MG63 (cell line): ENCODE measurements at regions not wholly inside any gene's neighbourhood (a gene's known extent, or its start where the extent isn't known, plus 50 kb on each side); places are given as distances from the start of the nearest gene placed in this dataset.

Experiments used
- DNase-seq: peaks from one replicate; pipeline ENCODE4 v3.0.0-alpha.2; 2020
- H3K27me3 ChIP-seq: fragments of 250-450 bp; sonication (Bioruptor Pico); 2 replicates; pipeline ENCODE4 v1.5.1; 2020; ENCODE audit warnings: mild to moderate bottlenecking, moderate library complexity
- H3K36me3 ChIP-seq: fragments of 250-450 bp; sonication (Bioruptor Pico); 2 replicates; pipeline ENCODE4 v1.5.1; 2020; ENCODE audit warnings: mild to moderate bottlenecking, moderate library complexity
- H3K4me3 ChIP-seq: fragments of 250-450 bp; sonication (Bioruptor Pico); 2 replicates; pipeline ENCODE4 v1.5.1; 2020; ENCODE audit warnings: mild to moderate bottlenecking, moderate library complexity
- H3K9me3 ChIP-seq: fragments of 250-450 bp; sonication (Bioruptor Pico); 2 replicates; pipeline ENCODE4 v1.5.1; 2020; ENCODE audit warnings: mild to moderate bottlenecking, moderate library complexity

DNA sequence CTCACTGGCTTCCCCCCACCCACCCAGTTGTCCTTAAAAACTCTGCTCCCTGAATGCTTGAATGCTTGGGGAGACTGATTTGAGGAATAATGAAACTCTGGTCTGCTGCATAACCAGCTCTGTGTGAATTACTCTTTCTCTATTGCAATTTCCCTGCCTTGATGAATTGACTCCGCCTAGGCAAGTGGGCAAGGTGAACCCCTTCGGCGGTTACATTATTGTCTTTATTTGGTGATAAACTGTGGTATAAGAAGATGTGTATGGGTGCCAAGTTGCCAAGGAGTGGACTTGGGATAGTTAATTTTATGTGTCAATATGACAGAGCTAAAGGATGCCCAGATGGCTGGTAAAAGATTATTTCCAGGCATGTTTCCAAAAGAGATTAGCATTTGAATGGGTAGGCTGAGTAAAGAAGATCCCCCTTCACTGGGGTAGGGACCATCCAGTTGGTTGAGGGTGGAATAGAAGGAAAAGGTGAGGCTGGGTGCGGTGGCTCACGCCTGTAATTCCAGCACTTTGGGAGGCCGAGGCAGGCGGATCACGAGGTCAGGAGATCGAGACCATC, 98.5 kb upstream of the HAAO start:
- H3K27me3 ChIP-seq, result no peaks in the 10 kb centered on the region
- no peaks in the 10 kb centered on the region for H3K36me3 ChIP-seq
- 0 out of 2 replicates have a peak, but pooled peaks cover 6% of the 10 kb centered on the region for H3K9me3 ChIP-seq
- DNase-seq, result no peak
- H3K4me3 ChIP-seq, result no peak overlapping the region

DNA sequence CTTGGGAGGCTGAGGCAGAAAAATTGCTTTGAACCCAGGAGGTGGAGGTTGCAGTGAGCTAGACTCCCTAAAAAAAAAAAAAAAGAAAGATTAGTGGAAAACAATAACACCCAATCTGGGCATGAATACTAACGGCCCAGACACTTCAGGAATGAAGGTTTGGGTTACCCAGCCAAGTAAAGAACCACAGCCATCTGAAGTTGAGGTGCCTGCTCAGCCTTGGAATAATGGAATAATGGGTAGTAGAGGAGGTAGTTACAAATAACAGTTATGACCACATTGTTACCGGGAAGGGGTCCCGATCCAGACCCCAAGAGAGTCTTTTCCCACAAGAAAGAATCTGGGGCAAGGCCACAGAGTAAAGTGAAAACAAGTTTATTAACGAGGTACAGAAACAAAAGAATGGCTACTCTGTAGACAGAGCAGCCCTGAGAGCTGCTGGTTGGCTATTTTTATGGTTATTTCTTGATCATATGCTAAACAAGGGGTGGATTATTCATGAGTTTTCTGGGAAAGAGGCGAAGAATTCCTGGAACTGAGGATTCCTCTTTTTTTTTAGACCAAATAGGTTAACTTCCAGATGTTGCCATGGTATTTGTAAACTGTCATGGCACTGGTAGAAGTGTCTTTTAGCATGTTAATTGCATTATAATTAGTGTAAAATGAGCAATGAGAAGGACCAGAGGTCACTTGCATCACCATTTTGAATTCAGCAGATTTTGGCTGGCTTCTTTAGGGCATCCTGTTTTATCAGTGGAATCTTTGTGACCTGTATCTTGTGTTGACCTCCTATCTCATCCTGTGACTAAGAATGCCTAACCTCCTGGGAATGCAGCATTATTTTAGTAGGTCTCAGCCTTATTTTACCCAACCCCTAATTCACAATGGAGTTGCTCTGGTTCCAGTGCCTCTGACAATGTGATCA, 96.2 kb upstream of the HAAO start:
- no peaks in the 10 kb centered on the region for H3K36me3 ChIP-seq
- DNase-seq, result no peak
- no peak overlapping the region for H3K4me3 ChIP-seq
- H3K9me3 ChIP-seq, result 0 out of 2 replicates have a peak, but pooled peaks cover 6% of the 10 kb centered on the region
- no peaks in the 10 kb centered on the region for H3K27me3 ChIP-seq

DNA sequence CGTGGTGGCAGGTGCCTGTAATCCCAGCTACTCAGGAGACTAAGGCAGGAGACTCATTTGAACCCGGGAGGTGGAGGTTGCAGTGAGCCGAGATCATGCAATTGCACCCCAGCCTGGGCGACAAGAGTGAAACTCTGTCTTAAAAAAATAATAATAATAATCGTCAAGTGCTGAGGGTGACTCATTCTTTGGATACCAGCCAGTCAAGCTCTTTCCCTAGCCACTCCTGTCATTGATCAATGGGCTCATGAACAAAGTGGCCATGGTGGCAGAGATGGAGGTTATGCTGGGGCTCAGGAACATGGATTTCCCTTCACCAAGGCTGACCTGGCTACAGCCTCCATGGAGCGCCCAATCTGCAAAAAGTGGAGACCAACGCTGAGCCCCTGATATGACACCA, 94.5 kb upstream of the HAAO start:
- Histone ChIP-seq H3K36me3 (no peaks in the 10 kb centered on the region), H3K9me3 (0 out of 2 replicates have a peak, but pooled peaks cover 6% of the 10 kb centered on the region), H3K4me3 (no peak overlapping the region), H3K27me3 (no peaks in the 10 kb centered on the region)
- DNase-seq, result no peak

DNA sequence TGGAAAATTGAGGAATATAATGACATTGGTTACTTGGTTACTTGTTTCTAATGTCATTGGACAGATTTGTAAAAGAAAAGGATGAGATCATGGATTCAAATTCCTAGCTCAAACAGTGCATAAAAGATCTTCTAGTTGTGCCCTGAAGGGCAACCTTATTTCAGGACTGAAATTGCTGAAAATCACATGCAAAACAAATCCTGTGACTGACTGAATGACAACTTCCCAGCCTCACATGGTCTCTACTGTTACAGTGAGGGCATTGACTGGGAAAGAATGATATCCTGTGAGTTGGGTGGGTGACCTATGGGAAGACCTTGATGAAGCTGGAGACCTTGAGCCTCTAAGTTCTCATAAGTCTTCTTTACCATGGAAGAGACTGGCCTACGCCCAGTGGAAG, 90.4 kb upstream of the HAAO start:
- no peaks in the 10 kb centered on the region for H3K36me3 ChIP-seq
- H3K4me3 ChIP-seq, result no peak overlapping the region
- no peak for DNase-seq
- no peaks in the 10 kb centered on the region for H3K9me3 ChIP-seq
- no peaks in the 10 kb centered on the region for H3K27me3 ChIP-seq

DNA sequence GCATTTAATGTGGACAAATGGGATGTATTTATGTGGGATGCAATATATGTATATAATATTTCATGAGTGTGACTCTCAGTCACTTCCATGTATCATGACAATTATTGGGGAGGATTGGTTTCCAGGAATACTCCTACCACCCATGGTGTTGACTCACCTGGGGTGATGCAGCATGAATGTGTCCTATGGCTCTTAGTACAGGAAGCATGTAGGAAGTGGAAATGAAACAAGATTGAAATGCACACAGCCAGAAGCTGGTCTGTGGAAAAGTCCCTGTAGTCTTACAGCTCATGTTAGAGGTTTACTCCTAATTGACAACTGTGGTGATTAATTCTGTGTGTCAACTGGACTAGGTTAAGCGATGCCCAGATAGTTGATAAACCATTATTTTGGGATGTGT, 89.3 kb upstream of the HAAO start:
- Histone ChIP-seq H3K9me3 (no peaks in the 10 kb centered on the region), H3K4me3 (no peak overlapping the region), H3K27me3 (no peaks in the 10 kb centered on the region), H3K36me3 (no peaks in the 10 kb centered on the region)
- DNase-seq, result no peak

DNA sequence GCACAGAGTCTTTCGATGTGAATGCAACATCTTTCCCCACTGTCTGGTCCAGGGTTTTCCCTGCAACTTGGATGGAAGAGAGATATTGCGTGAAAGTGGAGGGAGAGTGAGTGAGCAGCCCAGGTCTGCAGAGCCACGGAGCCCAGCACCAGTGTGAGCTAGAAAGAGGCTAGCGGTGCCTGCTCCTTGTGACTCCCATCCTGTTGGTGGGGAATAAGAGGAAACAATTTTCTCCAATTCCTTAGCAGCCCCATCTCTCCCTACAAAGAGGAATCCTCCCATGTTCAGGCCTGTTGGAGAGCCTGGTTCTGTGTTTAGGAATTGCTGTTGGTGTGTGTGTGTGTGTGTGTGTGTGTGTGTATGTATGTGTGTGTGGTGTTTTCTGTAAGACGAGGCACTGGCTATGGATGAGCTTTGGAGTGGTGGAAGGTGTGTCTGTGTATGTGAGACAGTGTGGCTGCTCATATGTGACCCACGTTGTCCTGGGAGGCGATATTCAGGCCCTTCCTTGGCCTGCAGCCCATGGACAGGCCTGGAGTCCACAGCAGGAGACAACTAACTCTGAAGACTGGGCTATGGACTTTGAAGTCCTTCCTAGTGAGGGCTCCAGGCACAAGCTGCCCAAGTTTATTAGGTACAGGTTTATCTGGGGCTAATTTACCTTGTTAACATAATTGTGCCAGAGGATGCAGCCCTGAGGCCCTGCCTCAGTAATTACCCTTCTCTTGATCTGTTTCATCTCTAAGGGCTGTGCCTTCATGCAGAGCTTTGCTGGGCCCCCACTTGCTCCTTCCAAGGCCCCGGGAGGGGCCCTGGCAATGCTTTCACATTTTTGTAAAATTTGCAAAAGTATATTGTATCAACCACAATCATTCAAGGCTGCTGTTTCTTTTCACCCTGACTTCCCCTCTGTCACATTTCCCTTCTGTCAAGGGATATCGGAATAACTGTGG, 88.6 kb upstream of the HAAO start:
- no peaks in the 10 kb centered on the region for H3K36me3 ChIP-seq
- H3K27me3 ChIP-seq, result no peaks in the 10 kb centered on the region
- no peak overlapping the region for H3K4me3 ChIP-seq
- DNase-seq, result no peak
- no peaks in the 10 kb centered on the region for H3K9me3 ChIP-seq

DNA sequence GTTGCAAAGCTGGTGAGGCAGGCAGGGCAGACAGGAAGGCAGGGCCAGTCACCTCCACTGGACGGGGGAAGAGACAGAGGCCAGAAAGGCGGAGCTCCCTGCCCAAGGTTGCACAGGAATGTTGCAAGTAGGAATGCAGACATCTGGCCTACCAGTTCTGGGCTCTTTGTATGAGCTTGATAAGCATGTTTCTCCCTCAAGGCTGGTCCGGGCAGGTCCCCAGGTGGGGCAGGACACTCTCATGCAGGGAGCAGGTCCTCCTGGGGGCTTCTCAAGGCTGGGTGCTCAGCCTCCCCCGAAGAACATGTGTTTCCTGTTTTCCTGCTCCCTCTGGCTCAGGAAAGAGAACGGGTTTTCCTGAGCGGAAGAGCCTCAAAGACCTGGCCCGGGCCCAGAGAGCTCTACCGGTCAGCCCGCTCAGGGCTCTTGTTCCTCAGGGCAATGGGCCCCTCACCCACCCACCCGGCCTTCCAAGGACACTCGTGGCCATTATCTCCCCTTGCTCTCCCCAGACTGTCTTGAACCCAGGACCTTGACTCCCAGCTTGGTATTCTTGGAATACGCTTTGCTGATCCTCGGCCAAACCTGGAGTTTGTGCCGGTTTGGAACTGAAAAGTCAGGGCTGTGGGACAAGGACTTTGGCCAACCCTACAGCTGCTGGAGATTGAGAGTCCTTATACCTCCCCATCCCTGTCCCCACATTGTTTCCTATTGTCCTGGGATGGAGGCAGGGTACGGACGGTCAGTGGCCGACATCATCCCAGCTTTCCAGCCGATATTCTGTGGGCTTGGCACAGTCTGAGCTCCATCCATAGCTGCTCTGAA, 87.7 kb upstream of the HAAO start:
- no peak for DNase-seq
- Histone ChIP-seq H3K4me3 (no peak overlapping the region), H3K36me3 (no peaks in the 10 kb centered on the region), H3K27me3 (no peaks in the 10 kb centered on the region), H3K9me3 (no peaks in the 10 kb centered on the region)

DNA sequence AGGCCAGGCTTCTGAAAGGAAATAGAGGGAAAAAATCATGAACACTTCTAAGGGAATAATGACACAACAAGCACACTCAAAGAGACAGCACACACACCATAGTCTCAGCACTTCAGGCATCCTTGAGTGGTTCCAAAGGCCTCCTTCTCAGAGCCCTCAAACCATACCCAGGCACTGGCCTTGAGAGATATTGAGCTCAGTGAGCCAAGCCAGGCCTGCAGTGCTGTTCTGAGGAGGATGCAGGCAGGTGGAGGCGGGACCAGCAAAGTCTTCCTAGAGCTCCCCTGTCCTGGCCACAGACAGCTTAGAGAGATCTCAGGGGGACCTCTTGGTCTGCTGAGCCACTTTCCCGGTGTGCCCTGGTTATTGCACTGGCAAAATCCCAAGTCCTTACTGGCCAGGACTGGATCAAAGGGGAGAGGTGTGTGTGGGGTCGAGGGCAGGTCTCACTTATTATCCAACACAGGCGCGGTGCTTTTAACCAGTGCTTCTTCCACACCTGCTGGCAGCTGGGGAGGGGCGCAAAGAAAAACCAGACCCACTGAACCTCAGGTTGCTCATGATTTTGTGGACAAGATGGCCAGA, 86.8 kb upstream of the HAAO start:
- Histone ChIP-seq H3K9me3 (no peaks in the 10 kb centered on the region), H3K4me3 (no peak overlapping the region), H3K36me3 (no peaks in the 10 kb centered on the region), H3K27me3 (no peaks in the 10 kb centered on the region)
- DNase-seq, result no peak

DNA sequence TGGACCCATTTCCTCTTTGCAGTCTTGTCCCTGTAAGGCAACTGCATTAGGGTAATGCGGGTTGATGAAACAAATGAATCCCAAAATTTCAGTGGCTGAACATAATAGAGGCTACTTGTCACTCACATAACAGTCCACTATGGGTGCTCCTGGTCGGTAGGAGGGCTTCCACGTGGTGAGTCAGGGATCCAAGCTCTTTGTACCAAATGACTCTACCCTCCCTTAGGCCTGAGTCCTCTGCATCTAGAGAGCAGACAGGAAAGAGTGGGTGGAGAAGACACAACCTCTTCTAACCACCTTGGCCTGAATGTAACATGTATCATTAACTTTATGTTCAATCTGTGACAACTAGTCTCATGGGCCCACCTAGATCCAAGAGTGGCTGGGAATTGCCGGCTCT, 86.2 kb upstream of the HAAO start:
- Histone ChIP-seq H3K36me3 (no peaks in the 10 kb centered on the region), H3K9me3 (no peaks in the 10 kb centered on the region), H3K4me3 (no peak overlapping the region), H3K27me3 (no peaks in the 10 kb centered on the region)
- no peak for DNase-seq

DNA sequence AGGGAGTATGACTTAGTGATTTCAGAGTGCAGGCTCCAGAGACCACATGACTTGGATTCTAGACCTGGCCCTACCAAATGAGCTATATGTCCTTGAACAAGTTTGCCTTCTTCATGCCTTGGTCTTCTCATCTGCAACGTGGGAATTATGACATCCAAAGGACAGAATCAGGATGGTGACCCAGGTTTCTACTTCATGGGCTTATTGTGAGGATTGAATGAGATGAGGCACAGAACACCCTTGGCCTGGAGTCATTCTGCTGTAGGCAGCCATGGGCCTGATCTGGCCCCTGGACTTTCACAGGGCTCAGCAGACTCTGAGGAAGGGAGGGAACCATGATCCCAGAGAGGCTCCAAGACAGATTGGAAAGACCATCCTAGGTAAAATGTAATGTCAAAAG, 85.6 kb upstream of the HAAO start:
- no peak for DNase-seq
- no peaks in the 10 kb centered on the region for H3K27me3 ChIP-seq
- H3K4me3 ChIP-seq, result no peak overlapping the region
- no peaks in the 10 kb centered on the region for H3K36me3 ChIP-seq
- H3K9me3 ChIP-seq, result no peaks in the 10 kb centered on the region

DNA sequence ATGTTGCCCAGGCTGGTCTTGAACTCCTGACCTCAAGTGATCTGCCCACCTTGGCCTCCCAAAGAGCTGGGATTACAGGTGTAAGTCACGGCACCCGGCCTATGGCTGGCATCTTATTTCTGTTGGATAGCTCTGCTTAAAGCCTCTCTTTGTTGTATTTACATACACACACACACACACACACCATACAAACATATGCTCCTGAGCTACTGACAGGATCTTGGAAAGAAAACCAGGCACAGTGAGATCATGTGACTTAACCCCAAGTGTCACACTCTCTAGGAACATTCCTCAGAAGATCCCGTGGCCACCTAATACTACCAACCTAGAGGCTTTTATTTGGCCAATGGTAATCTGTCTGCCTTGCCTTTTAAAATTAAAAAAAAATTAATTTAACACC, 85.1 kb upstream of the HAAO start:
- Histone ChIP-seq H3K9me3 (no peaks in the 10 kb centered on the region), H3K27me3 (no peaks in the 10 kb centered on the region), H3K36me3 (no peaks in the 10 kb centered on the region), H3K4me3 (no peak overlapping the region)
- DNase-seq, result no peak

DNA sequence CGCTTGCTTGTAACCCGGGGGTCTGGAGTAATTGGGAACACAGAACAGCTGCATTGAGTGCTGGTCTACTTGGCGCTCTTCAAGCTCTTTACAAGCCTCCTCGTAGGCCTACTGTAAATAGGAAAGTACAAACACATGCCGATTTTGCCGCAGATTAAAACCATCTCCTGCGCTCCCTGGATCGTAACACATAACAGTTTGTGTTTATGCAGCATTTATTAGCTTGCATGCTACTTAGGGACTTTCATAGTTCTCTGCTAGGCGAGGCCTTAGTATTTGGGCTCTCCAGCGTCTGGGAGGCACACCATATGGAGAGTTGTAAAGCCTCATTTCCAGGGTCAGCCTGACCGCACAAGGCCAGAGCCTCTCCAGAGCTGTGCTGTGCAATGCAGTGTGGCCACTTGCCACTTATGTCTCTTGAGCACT, 84.0 kb upstream of the HAAO start:
- DNase-seq, result no peak
- Histone ChIP-seq H3K27me3 (no peaks in the 10 kb centered on the region), H3K36me3 (no peaks in the 10 kb centered on the region), H3K4me3 (no peak overlapping the region), H3K9me3 (no peaks in the 10 kb centered on the region)

DNA sequence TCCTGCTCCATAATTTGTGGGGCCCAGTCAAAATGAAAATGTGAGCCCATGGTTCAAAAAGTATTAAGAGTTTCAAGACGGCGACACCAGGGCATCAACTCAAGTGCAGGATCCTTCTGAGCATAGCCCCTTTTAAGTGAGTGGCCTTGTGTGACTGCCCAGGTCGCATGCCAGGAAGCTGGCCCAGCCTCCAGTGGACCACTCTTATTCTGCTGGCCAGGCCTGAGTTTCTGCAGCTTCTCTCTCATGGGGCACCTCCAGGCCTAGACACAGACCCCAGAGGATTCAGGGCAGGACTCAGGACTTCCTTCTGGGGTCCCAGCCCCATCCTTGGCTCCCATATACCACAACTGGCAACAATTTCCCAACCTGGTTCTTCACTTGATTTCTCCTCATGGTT, 83.5 kb upstream of the HAAO start:
- Histone ChIP-seq H3K36me3 (no peaks in the 10 kb centered on the region), H3K9me3 (no peaks in the 10 kb centered on the region), H3K4me3 (no peak overlapping the region), H3K27me3 (no peaks in the 10 kb centered on the region)
- DNase-seq, result no peak

DNA sequence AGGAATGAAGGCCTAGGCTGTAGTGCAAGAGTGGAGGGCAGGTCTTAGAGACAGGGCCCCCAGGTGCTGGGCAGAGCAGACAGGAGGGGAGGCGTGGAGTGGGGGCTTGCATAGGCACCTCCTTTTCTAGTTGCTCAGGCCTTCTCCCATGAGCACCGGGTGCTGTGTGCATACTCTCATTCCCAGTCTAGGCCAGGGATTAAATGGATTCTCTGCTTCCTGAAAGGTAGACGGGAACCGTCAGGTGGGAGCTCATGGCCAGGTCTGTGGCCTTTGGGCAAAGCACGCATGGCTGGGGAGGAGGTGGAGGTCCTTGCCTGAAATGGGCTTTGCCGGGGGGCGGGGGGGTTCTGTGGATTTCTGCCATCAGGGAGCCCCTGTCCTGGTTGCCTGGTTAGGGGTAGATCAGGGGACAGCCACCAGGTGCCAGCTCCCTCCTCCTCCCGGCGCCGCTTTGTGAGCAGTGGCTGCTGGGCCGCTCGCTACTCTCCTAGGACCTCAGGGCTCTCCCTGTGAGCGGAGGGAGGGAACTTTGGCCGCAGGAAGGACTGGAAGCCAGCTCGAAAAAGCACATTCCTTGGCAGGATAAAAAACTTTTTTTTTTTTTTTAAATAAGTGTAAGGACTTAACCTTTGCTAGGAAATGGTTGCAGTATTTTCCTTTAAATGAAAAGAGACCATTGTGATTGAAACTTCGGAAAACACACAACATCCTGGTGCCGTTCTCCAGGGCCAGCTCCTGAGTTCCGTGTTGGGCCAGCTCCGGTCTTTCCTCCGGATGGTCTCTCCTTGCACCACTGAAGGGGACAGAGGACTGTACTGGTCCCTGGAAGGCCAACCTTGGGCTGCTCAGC, 82.8 kb upstream of the HAAO start:
- Histone ChIP-seq H3K36me3 (no peaks in the 10 kb centered on the region), H3K9me3 (0 out of 2 replicates have a peak, but pooled peaks cover 2% of the 10 kb centered on the region), H3K4me3 (no peak overlapping the region), H3K27me3 (no peaks in the 10 kb centered on the region)
- DNase-seq, result no peak

DNA sequence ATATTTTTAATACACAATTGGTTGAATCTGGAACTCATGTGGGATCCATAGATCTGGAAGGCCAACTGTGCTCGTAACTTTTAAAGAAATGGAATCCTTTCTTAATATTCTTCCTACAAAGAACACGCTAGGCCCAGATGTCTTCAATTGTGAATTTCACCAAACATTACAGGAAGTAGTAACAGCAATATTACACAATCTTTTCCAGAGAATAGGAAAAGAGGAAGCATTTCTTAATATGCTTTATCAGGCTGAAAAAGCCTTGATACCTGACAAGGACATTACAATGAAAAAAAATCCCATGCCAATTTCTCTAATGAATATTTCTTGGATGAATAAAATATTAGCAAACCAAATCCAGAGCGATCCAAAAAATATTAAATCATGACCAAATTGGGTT, 80.3 kb upstream of the HAAO start:
- no peak for DNase-seq
- no peak overlapping the region for H3K4me3 ChIP-seq
- no peaks in the 10 kb centered on the region for H3K27me3 ChIP-seq
- H3K9me3 ChIP-seq, result peaks cover 20% of the 10 kb centered on the region
- no peaks in the 10 kb centered on the region for H3K36me3 ChIP-seq
